ENCODE measurements at regions not wholly inside any gene's neighbourhood (a gene's known extent, or its start where the extent isn't known, plus 50 kb on each side); places are given as distances from the start of the nearest gene placed in this dataset.

DNA sequence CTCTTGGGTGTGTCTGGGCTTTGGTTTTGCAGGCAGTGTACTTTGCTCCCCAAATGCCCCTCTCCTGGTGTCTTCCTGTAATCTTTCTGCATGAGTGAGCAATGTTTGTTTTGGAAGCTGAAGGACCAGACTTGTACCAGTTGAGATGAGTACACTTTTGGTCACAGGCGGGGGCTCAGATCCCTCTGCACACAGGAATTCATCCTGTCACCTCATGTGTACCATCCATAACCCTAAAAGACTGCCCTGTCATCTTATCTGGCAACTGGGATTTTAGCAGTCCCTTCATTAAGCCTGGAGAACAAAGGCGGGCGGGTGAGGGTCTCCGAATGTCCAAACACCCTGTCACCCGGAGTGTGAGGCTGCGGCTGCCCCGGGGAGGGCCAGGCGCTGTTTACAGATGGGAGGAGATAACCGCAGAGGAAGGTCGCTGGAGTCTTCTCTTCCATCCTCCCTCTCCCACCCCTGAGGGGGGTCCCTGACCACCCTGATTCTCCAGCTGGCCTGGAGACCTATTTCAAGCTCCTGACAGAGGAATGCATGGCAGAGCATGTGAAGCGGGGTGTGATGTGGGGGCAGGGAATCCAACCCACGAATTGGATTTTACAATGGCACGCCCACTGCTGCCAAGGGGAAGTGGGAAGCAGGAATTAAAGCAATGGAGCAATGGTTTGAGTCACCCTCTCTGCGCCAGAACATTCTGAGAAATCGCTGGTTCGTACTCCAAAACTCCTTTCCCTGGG lies 158.2 kb upstream of the MYCN start:
- no peak for DNase-seq

GRCh38 chr2:15782769-15783294 lies 157.5 kb upstream of the MYCN start:
- no peak for DNase-seq

DNA sequence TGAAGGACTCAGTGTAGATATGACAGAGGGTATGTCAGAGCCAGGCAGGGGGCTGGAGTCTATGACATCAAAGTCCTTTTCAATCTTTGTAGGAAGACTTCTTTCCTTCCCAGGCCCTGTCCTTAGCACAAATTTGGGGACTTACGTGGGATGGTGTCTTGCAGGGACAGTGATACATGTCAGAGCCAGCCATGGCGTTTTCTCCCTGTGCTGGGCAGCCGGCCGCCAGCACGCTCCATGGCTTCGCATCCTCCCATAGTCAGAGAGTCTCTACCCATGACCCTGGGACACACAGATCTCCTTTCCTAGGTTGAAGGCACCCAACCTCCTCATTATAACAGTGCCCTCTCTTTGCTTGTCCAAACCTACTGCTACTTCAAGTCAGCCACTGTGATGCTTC lies 156.9 kb upstream of the MYCN start:
- no peak for DNase-seq

GRCh38 chr2:15784106-15784885 lies 156.1 kb upstream of the MYCN start:
- DNase-seq: no peak

- DNase-seq: no peak
These were observed 155.2 kb upstream of the MYCN start for GRCh38 chr2:15784886-15785801.

DNA sequence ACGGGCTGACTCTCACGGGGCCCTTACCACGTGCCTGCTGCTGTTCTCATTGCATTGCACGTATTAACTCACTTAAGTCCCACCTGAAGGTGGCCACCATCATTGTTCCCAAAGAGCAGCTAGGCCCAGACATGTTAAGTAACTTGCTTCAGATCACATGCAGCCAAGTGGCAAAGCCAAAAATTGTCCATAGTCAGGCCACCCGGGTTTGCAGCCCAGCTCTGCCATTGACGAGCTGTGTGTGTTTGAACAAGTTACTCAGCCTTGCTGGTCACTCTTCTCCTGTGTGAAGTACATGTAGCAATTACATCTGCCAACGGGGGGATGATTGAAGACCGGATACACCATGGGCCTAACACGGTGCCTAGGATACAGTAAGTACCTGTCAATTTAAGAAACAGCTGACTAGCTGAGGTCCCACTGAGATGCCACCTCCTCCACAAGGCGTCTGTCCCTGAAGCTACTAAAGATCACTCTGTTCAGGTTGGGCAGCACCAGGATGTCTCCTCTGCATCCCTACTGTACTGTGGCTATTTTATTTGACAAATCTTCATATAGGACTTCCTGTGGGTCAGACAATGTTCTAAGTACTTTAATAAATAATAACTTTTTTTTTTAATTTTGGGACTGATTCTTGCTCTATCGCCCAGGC lies 154.2 kb upstream of the MYCN start:
- no peak for DNase-seq

DNA sequence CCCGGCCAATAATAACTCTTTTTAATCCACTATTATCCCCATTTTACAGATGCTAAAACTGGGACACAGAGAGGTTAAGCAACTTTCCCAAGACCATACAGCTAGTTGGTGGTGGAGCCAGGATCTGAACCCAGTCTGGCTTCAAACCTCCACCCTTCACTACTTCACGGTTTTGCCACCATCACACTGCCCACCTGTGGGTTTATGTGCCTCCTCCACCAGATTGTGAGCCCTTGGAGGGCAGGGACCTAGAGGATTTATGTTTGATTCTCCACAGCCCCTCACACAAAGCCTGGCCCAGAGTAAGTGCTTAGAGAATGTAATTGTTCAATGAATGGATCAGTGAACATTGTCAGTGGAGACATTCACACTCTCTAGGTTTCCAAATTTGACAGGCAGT lies 153.4 kb upstream of the MYCN start:
- no peak for DNase-seq

- DNase-seq: no peak
These were observed 152.6 kb upstream of the MYCN start for GRCh38 chr2:15787535-15788454.

GRCh38 chr2:15788455-15788829 lies 151.9 kb upstream of the MYCN start:
- no peak for DNase-seq

DNA sequence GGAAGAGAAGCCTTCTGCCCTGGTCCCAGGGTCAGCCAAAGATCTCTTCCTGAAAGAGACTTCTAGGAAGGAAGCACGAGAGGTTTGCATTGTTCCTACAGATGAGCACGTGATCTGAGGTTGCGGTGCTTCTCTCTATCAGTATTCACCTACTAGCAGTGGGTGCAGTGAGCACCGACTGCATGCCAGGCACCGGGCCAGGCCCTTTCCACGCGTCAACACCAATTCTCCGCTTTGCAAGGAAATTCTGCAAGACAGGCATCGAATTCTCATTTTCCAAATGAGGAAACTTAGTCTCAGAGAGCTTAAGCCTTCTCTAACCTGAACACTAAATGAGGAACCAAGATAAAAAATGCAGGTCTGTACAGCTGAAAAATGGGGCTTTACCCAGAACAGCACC lies 151.5 kb upstream of the MYCN start:
- no peak for DNase-seq

DNA sequence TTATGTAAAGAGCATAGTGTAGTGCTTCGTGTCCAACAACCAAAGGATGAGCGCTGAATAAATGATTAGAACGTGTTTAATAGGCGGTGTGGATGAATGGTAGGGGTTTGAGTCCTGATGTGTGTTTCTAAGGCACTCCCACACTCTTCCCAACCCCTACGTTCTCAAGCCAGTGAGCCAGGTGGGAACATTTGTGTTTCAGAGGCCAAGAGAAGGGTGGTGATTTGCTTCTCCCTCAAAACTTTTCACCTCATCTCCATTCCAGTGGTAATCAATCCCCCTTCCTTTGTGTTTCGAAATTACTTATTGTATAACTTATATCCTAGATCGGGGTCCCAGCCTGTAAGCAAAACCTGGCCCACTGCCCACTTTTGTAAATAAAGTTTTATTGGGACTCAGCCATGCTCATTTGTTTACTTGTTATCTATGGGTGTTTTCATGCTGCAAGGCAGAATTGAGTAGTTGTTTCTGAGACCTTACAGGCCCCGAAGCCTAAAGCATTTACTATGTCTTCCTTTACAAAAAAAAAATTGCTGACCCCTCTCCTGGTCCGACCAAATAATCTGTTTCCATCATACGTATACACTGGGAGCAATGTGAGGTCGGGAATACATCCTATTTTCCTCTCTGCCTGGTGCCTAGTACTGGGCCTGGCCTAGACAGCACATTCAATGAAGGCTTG lies 150.8 kb upstream of the MYCN start:
- DNase-seq: no peak

- no peak for DNase-seq
These were observed 150.0 kb upstream of the MYCN start for GRCh38 chr2:15790326-15790725.

- DNase-seq: no peak
These were observed 149.5 kb upstream of the MYCN start for GRCh38 chr2:15790838-15791237.

- DNase-seq: no peak
These were observed 149.1 kb upstream of the MYCN start for GRCh38 chr2:15791294-15791693.

GRCh38 chr2:15792331-15792730 lies 148.0 kb upstream of the MYCN start:
- no peak for DNase-seq

- DNase-seq: no peak
These were observed 147.1 kb upstream of the MYCN start for GRCh38 chr2:15793078-15793913.

DNA sequence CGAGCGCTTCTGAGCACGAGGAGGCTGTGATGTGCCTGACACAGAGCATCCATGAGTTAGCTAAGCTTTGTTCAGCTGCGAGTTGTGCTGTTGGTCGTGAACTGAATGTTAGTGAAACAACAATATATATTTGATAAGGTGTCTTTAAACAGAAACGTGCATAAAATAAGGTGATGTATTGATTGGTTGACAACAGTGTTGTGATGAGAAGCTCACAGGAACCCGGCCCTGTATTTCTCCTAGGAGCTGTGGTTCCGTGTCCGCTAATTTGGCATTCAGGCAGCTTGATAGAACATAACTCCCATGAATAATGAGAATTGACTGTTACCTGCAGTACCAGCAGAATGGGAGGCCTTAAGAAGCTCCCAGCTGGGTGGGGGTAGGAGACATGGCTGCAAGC lies 146.4 kb upstream of the MYCN start:
- no peak for DNase-seq

- no peak for DNase-seq
These were observed 145.7 kb upstream of the MYCN start for GRCh38 chr2:15794608-15795134.

- no peak for DNase-seq
These were observed 144.9 kb upstream of the MYCN start for GRCh38 chr2:15795426-15795825.
